ENCODE measurements at regions not wholly inside any gene's neighbourhood (a gene's known extent, or its start where the extent isn't known, plus 50 kb on each side); places are given as distances from the start of the nearest gene placed in this dataset.

DNA sequence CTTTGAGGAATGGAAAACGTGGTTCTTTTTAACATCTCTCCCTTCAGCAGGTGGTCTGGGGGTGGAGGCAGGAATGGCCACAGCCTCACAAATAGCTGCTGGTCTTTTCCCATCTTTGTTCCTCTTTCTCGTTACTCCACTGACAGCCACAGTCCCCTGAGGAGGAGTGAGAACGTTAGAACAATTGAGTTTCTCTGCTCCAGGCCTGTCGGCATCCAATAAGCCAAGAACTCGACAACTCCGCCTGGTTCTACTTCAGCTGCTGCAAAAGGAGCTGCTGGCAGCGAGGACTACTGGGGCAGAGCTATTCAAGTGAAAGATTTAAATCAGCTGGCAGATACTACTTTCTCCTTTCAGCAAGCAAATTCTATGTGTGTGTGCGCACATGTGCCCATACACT is 169.5 kb upstream of the GALNT2 start:
- Histone ChIP-seq H3K27ac (ENCODE audit: low read depth in 1 of 2, low read length in 2 of 2) (no peak overlapping the region), H3K27me3 (ENCODE audit: control insufficient read depth in 4 of 4, insufficient read depth in 4 of 4, low read length in 3 of 4) (no peaks in the 10 kb centered on the region), H3K4me1 (ENCODE audit: control insufficient read depth in 4 of 4, insufficient read depth in 4 of 4, low read length in 3 of 4) (no peaks in the 10 kb centered on the region), H3K9ac (ENCODE audit: low read depth in 1 of 2, low read length in 2 of 2) (no peak overlapping the region), H3K36me3 (ENCODE audit: control insufficient read depth in 4 of 4, insufficient read depth in 3 of 4, low read depth in 1 of 4, low read length in 3 of 4) (no peaks in the 10 kb centered on the region), H3K9me3 (ENCODE audit: control insufficient read depth in 4 of 4, low read length in 3 of 4) (peaks cover 0 to 2% (median under 1%) of the 10 kb centered on the region in 4 donors), H3K4me3 (ENCODE audit: low read depth in 1 of 3, low read length in 3 of 3) (no peak overlapping the region)
- no peak for TF ChIP-seq GABPA (IDR thresholded peaks at IDR 0.05 in 1 of 2, conservative IDR thresholded peaks at IDR 0.05 in 1 of 2)
- TF ChIP-seq, protein P1, sequence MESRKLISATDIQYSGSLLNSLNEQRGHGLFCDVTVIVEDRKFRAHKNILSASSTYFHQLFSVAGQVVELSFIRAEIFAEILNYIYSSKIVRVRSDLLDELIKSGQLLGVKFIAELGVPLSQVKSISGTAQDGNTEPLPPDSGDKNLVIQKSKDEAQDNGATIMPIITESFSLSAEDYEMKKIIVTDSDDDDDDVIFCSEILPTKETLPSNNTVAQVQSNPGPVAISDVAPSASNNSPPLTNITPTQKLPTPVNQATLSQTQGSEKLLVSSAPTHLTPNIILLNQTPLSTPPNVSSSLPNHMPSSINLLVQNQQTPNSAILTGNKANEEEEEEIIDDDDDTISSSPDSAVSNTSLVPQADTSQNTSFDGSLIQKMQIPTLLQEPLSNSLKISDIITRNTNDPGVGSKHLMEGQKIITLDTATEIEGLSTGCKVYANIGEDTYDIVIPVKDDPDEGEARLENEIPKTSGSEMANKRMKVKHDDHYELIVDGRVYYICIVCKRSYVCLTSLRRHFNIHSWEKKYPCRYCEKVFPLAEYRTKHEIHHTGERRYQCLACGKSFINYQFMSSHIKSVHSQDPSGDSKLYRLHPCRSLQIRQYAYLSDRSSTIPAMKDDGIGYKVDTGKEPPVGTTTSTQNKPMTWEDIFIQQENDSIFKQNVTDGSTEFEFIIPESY (IDR thresholded peaks at IDR 0.05) = no peak
- no peak for TF ChIP-seq FOXA1 (IDR thresholded peaks at IDR 0.05)
- TF ChIP-seq RAD21 (IDR thresholded peaks at IDR 0.05) = no peak
- TF ChIP-seq, protein P2, sequence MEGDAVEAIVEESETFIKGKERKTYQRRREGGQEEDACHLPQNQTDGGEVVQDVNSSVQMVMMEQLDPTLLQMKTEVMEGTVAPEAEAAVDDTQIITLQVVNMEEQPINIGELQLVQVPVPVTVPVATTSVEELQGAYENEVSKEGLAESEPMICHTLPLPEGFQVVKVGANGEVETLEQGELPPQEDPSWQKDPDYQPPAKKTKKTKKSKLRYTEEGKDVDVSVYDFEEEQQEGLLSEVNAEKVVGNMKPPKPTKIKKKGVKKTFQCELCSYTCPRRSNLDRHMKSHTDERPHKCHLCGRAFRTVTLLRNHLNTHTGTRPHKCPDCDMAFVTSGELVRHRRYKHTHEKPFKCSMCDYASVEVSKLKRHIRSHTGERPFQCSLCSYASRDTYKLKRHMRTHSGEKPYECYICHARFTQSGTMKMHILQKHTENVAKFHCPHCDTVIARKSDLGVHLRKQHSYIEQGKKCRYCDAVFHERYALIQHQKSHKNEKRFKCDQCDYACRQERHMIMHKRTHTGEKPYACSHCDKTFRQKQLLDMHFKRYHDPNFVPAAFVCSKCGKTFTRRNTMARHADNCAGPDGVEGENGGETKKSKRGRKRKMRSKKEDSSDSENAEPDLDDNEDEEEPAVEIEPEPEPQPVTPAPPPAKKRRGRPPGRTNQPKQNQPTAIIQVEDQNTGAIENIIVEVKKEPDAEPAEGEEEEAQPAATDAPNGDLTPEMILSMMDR (IDR thresholded peaks at IDR 0.05; ENCODE audit: low read depth, low read length, missing input control) = no peak
- no peak for TF ChIP-seq EGR1 (IDR thresholded peaks at IDR 0.05; ENCODE audit: low read depth in 2 of 2)
- no peak for TF ChIP-seq TAF1 (conservative IDR thresholded peaks at IDR 0.05)
- TF ChIP-seq HNF4G (IDR thresholded peaks at IDR 0.05) = no peak
- TF ChIP-seq NR2F2 (IDR thresholded peaks at IDR 0.05) = no peak
- no peak for TF ChIP-seq YY1 (IDR thresholded peaks at IDR 0.05)
- TF ChIP-seq, protein P3, sequence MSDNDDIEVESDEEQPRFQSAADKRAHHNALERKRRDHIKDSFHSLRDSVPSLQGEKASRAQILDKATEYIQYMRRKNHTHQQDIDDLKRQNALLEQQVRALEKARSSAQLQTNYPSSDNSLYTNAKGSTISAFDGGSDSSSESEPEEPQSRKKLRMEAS (IDR thresholded peaks at IDR 0.05) = no peak
- TF ChIP-seq SP1 (IDR thresholded peaks at IDR 0.05) = no peak
- no peak for TF ChIP-seq JUND (IDR thresholded peaks at IDR 0.05)
- TF ChIP-seq RXRA (IDR thresholded peaks at IDR 0.05) = no peak
- no peak for TF ChIP-seq FOXA2 (IDR thresholded peaks at IDR 0.05)
- TF ChIP-seq, protein P4, sequence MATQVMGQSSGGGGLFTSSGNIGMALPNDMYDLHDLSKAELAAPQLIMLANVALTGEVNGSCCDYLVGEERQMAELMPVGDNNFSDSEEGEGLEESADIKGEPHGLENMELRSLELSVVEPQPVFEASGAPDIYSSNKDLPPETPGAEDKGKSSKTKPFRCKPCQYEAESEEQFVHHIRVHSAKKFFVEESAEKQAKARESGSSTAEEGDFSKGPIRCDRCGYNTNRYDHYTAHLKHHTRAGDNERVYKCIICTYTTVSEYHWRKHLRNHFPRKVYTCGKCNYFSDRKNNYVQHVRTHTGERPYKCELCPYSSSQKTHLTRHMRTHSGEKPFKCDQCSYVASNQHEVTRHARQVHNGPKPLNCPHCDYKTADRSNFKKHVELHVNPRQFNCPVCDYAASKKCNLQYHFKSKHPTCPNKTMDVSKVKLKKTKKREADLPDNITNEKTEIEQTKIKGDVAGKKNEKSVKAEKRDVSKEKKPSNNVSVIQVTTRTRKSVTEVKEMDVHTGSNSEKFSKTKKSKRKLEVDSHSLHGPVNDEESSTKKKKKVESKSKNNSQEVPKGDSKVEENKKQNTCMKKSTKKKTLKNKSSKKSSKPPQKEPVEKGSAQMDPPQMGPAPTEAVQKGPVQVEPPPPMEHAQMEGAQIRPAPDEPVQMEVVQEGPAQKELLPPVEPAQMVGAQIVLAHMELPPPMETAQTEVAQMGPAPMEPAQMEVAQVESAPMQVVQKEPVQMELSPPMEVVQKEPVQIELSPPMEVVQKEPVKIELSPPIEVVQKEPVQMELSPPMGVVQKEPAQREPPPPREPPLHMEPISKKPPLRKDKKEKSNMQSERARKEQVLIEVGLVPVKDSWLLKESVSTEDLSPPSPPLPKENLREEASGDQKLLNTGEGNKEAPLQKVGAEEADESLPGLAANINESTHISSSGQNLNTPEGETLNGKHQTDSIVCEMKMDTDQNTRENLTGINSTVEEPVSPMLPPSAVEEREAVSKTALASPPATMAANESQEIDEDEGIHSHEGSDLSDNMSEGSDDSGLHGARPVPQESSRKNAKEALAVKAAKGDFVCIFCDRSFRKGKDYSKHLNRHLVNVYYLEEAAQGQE (IDR thresholded peaks at IDR 0.05) = no peak
- no peak for DNase-seq (ENCODE audit: low spot score)
- WGBS = 82% methylated on average over 8 of the region's 8 CpGs

DNA sequence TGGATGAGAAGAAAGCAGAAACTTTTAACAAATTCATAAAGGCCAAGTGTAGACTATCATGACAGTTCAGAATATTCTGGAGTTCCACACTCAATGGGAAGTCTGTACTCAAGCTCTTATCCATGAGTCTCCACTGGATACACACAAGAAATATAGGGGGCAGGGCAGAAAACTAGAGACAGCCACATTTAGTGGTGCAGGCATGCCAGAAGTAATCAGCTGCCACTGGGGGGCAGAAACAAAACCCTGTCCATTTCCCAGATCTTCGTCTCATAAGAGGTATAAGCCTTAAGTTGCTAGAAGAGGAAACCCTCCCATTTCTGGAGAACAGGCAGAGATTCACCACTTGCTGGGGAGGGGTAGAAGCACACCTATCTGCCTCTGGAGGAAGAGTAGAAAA is 166.8 kb upstream of the GALNT2 start:
- no peak overlapping the region for H3K9ac ChIP-seq (ENCODE audit: low read depth in 1 of 2, low read length in 2 of 2)
- H3K27ac ChIP-seq (ENCODE audit: low read depth in 1 of 2, low read length in 2 of 2) = no peak overlapping the region
- no peaks in the 10 kb centered on the region for H3K27me3 ChIP-seq (ENCODE audit: control insufficient read depth in 4 of 4, insufficient read depth in 4 of 4, low read length in 3 of 4)
- H3K4me1 ChIP-seq (ENCODE audit: control insufficient read depth in 4 of 4, insufficient read depth in 4 of 4, low read length in 3 of 4) = peaks cover 0 to 4% (median 0%) of the 10 kb centered on the region in 4 donors
- 94% methylated on average over 1 of the region's 1 CpG for WGBS
- H3K4me3 ChIP-seq (ENCODE audit: low read depth in 1 of 3, low read length in 3 of 3) = no peak overlapping the region
- no peaks in the 10 kb centered on the region for H3K36me3 ChIP-seq (ENCODE audit: control insufficient read depth in 4 of 4, insufficient read depth in 3 of 4, low read depth in 1 of 4, low read length in 3 of 4)
- no peak for DNase-seq (ENCODE audit: low spot score)
- H3K9me3 ChIP-seq (ENCODE audit: control insufficient read depth in 4 of 4, low read length in 3 of 4) = peaks cover 0 to 2% (median 0%) of the 10 kb centered on the region in 4 donors
- TF ChIP-seq TAF1 (conservative IDR thresholded peaks at IDR 0.05) (no peak), EGR1 (IDR thresholded peaks at IDR 0.05; ENCODE audit: low read depth in 2 of 2) (no peak), HNF4A (conservative IDR thresholded peaks at IDR 0.05) (no peak), NR2F2 (IDR thresholded peaks at IDR 0.05) (no peak), FOXA2 (IDR thresholded peaks at IDR 0.05) (no peak), GABPA (IDR thresholded peaks at IDR 0.05 in 1 of 2, conservative IDR thresholded peaks at IDR 0.05 in 1 of 2) (no peak), RAD21 (IDR thresholded peaks at IDR 0.05) (no peak), FOXA1 (IDR thresholded peaks at IDR 0.05) (no peak), JUND (IDR thresholded peaks at IDR 0.05) (no peak), SP1 (IDR thresholded peaks at IDR 0.05) (no peak), YY1 (IDR thresholded peaks at IDR 0.05) (no peak), RXRA (IDR thresholded peaks at IDR 0.05) (no peak)
- TF ChIP-seq, protein P3 (IDR thresholded peaks at IDR 0.05) = no peak
- TF ChIP-seq, protein P1 (IDR thresholded peaks at IDR 0.05) = no peak
- TF ChIP-seq, protein P5, sequence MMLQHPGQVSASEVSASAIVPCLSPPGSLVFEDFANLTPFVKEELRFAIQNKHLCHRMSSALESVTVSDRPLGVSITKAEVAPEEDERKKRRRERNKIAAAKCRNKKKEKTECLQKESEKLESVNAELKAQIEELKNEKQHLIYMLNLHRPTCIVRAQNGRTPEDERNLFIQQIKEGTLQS (IDR thresholded peaks at IDR 0.05) = no peak
- TF ChIP-seq, protein P2 (IDR thresholded peaks at IDR 0.05; ENCODE audit: low read depth, low read length, missing input control) = no peak

Measured in liver (tissue), 8 donors.